Stimulated activated CD8-positive, alpha-beta memory T cell treated with anti-CD3 and anti-CD28 coated beads, Interleukin-7, amount 100 ng/mL, for 4 hours (primary cell): ENCODE measurements at regions not wholly inside any gene's neighbourhood (a gene's known extent, or its start where the extent isn't known, plus 50 kb on each side); places are given as distances from the start of the nearest gene placed in this dataset.

Experiments used
- DNase-seq, 2 donors: peaks; one replicate each; pipeline ENCODE4 v3.0.0-alpha.2; 2020; ENCODE audit warnings: low read depth in 2 of 2

GRCh38 chr18:57916684-57917083, 113.6 kb upstream of the ATP8B1 start:
- no peak for DNase-seq

- DNase-seq, result no peak
Observed at GRCh38 chr18:57915865-57916582, 112.9 kb upstream of the ATP8B1 start.

- no peak for DNase-seq
Observed at GRCh38 chr18:57915248-57915647, 112.1 kb upstream of the ATP8B1 start.

- DNase-seq, result no peak
Observed at GRCh38 chr18:57913686-57914085, 110.6 kb upstream of the ATP8B1 start.

- no peak for DNase-seq
Observed at GRCh38 chr18:57910817-57911216, 107.7 kb upstream of the ATP8B1 start.

GRCh38 chr18:57910134-57910533, 107.0 kb upstream of the ATP8B1 start:
- no peak for DNase-seq

- DNase-seq, result no peak
Observed at GRCh38 chr18:57909620-57910019, 106.5 kb upstream of the ATP8B1 start.

GRCh38 chr18:57908092-57908491, 105.0 kb upstream of the ATP8B1 start:
- DNase-seq, result no peak

- no peak for DNase-seq
Observed at GRCh38 chr18:57907550-57907949, 104.4 kb upstream of the ATP8B1 start.

- no peak for DNase-seq
Observed at GRCh38 chr18:57906852-57907251, 103.7 kb upstream of the ATP8B1 start.

GRCh38 chr18:57904535-57904934, 101.4 kb upstream of the ATP8B1 start:
- DNase-seq, result no peak

GRCh38 chr18:57902721-57903120, 99.6 kb upstream of the ATP8B1 start:
- DNase-seq, result no peak

- DNase-seq, result no peak
Observed at GRCh38 chr18:57901825-57902589, 98.9 kb upstream of the ATP8B1 start.

GRCh38 chr18:57900906-57901435, 97.9 kb upstream of the ATP8B1 start:
- DNase-seq, result no peak

GRCh38 chr18:57898506-57899124, 95.5 kb upstream of the ATP8B1 start:
- DNase-seq, result no peak

- DNase-seq, result no peak
Observed at GRCh38 chr18:57895182-57895581, 92.1 kb upstream of the ATP8B1 start.

GRCh38 chr18:57891707-57892391, 88.7 kb upstream of the ATP8B1 start:
- DNase-seq, result no peak

GRCh38 chr18:57890266-57890665, 87.2 kb upstream of the ATP8B1 start:
- DNase-seq, result no peak

- DNase-seq, result no peak
Observed at GRCh38 chr18:57889841-57890240, 86.7 kb upstream of the ATP8B1 start.

- DNase-seq, result no peak
Observed at GRCh38 chr18:57887543-57888383, 84.6 kb upstream of the ATP8B1 start.

GRCh38 chr18:57885931-57886330, 82.8 kb upstream of the ATP8B1 start:
- no peak for DNase-seq
